ENCODE measurements at regions not wholly inside any gene's neighbourhood (a gene's known extent, or its start where the extent isn't known, plus 50 kb on each side); places are given as distances from the start of the nearest gene placed in this dataset.

DNA sequence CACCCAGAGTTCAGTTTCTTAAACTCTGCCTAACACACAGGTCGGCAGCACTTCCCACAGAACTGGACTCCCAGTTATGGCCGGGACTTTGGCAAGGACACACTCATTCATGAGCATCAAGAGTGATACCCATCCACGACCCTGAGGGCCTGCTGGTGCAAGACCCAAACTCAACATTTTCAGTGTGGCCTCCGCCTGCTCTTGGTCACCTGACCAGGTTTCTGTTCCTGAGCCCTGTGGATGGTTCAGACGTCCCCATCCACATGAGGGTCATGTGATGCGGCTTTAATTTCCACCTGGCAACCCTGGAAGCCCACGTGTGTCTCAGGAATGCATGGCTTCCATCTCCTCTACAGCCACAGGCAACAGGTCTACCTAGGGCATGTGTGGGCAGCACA is 245.3 kb downstream of the DLL1 start:
- H3K9ac ChIP-seq (ENCODE audit: low read length) = no peak overlapping the region
- no peaks in the 10 kb centered on the region for H3K9me3 ChIP-seq (ENCODE audit: low read length)
- no peaks in the 10 kb centered on the region for H3K27me3 ChIP-seq (ENCODE audit: control insufficient read depth in 1 of 2, insufficient read depth in 2 of 2, low read length in 2 of 2)
- H3K36me3 ChIP-seq (ENCODE audit: insufficient read depth, low read length) = no peaks in the 10 kb centered on the region
- no peak overlapping the region for H3K4me3 ChIP-seq (ENCODE audit: low read depth in 1 of 2, low read length in 2 of 2)
- H3K4me1 ChIP-seq (ENCODE audit: insufficient read depth, low read length) = peaks cover 17% of the 10 kb centered on the region
- H3K27ac ChIP-seq (ENCODE audit: low read depth, low read length) = no peak overlapping the region

DNA sequence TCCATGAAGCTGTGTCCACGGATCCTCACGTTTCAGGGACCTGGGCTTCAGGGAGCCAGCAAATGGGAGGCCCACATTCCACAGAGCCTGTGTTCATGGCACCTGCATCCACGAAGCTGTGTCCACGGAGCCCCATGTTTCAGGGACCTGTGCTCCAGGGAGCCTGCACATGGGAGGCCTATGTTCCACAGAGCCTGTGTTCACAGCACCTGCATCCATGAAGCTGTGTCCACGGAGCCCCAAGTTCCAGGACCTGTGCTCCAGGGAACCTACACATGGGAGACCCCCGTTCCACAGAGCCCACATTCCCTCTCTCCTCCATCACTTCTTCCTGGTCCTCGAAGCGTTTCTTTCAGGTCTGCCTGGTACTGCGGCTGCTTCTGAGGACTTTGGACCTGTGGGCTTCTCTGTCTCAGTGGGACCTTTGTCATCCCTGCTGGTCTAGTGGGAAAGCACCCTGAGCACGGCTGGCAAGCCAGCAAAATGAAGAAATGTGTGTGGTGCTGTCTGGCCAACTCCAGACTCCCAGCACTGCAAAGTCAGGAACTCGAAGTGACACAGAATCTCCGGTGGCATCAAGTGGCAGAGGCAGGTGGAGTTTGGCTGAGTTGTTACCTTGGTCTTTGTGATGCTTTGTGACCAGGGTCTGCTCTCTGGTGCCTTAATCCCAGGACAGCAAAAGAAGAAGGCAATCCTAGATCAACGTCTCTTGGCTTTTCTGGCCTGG is 245.9 kb downstream of the DLL1 start:
- Histone ChIP-seq H3K9ac (ENCODE audit: low read length) (no peak overlapping the region), H3K36me3 (ENCODE audit: insufficient read depth, low read length) (no peaks in the 10 kb centered on the region), H3K4me1 (ENCODE audit: insufficient read depth, low read length) (peaks cover 11% of the 10 kb centered on the region), H3K4me3 (ENCODE audit: low read depth in 1 of 2, low read length in 2 of 2) (no peak overlapping the region), H3K9me3 (ENCODE audit: low read length) (no peaks in the 10 kb centered on the region), H3K27me3 (ENCODE audit: control insufficient read depth in 1 of 2, insufficient read depth in 2 of 2, low read length in 2 of 2) (no peaks in the 10 kb centered on the region), H3K27ac (ENCODE audit: low read depth, low read length) (no peak overlapping the region)

DNA sequence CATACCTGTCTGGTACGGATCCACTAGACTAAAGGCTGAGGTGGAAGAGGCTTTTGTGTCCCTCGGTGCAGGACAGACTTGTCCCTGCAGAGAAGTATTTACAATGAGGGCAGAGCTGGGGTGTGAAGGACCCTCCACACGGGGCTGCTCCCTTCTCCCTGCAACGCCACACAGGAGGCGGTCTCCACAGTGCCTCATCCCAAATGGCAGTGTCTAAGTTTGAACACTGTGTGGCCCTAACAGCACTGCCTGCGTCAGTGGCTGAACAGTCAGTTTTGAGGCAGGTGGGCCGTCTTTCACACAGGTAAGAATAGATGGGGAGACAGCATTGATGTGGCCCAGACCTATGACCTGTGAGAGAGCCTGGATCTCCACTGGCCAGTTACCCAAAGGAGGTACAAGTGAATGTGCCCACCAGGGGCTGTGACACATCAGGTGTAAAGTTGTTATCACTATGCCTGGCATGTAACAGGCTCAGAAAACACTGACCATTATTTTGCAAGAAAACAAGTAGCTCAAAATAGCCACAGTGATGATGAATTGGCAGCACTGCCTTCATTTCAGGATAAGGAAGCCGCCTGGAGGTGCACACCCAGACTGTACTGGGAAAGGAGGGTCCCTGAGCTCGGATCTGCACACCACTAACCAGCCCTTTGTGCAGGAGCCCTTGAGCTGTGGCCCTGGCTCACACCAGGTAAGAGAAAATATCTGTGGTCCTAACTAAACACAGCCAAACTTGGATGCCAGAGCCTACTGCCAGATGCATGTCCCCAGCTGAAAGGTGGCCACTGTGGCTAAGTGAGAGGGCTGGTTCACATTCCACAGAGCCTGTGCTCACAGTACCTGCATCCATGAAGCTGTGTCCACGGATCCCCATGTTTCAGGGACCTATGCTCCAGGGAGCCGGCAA is 246.7 kb downstream of the DLL1 start:
- no peak overlapping the region for H3K9ac ChIP-seq (ENCODE audit: low read length)
- no peak overlapping the region for H3K27ac ChIP-seq (ENCODE audit: low read depth, low read length)
- H3K4me1 ChIP-seq (ENCODE audit: insufficient read depth, low read length) = peaks cover 5% of the 10 kb centered on the region
- H3K36me3 ChIP-seq (ENCODE audit: insufficient read depth, low read length) = no peaks in the 10 kb centered on the region
- H3K27me3 ChIP-seq (ENCODE audit: control insufficient read depth in 1 of 2, insufficient read depth in 2 of 2, low read length in 2 of 2) = no peaks in the 10 kb centered on the region
- no peak overlapping the region for H3K4me3 ChIP-seq (ENCODE audit: low read depth in 1 of 2, low read length in 2 of 2)
- no peaks in the 10 kb centered on the region for H3K9me3 ChIP-seq (ENCODE audit: low read length)

DNA sequence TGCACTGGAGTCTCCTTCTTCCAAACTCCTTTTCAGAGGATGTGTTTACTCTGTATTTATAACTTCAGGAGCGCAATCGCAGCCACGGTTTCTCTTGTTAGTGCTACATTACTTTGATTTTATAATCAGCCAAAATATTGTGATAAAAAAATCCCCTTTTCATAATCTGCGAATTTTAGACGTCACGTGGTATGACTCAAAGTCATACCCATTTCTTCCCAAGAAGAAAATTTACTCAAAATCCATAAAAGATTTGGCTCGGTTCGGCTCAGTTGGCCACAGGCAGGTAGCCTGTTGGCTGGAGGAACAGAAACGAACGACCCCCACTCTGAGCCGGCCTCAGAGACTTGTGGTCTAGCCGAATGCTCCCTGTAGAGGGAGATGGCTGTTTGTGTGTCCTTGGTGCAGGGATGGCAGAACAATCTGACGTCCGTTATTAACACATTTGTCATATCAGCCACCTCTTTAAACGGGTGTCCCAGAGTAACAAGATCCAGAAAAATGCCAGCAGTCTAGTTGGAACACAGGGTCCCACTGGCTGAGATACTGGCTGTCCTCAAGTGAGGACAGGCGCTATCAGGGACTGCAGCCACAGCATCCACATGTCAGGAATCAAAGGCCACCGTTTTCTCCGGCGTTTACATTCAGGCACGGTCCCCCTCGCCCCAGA is 247.6 kb downstream of the DLL1 start:
- Histone ChIP-seq H3K27me3 (ENCODE audit: control insufficient read depth in 1 of 2, insufficient read depth in 2 of 2, low read length in 2 of 2) (no peaks in the 10 kb centered on the region), H3K4me3 (ENCODE audit: low read depth in 1 of 2, low read length in 2 of 2) (no peak overlapping the region), H3K9me3 (ENCODE audit: low read length) (no peaks in the 10 kb centered on the region), H3K27ac (ENCODE audit: low read depth, low read length) (no peak overlapping the region), H3K4me1 (ENCODE audit: insufficient read depth, low read length) (no peaks in the 10 kb centered on the region), H3K9ac (ENCODE audit: low read length) (no peak overlapping the region), H3K36me3 (ENCODE audit: insufficient read depth, low read length) (no peaks in the 10 kb centered on the region)

GRCh38 chr6:170042596-170043118 is 248.2 kb downstream of the DLL1 start:
- Histone ChIP-seq H3K4me1 (ENCODE audit: insufficient read depth, low read length) (no peaks in the 10 kb centered on the region), H3K4me3 (ENCODE audit: low read depth in 1 of 2, low read length in 2 of 2) (no peak overlapping the region), H3K27me3 (ENCODE audit: control insufficient read depth in 1 of 2, insufficient read depth in 2 of 2, low read length in 2 of 2) (no peaks in the 10 kb centered on the region), H3K9ac (ENCODE audit: low read length) (no peak overlapping the region), H3K27ac (ENCODE audit: low read depth, low read length) (no peak overlapping the region), H3K36me3 (ENCODE audit: insufficient read depth, low read length) (no peaks in the 10 kb centered on the region), H3K9me3 (ENCODE audit: low read length) (no peaks in the 10 kb centered on the region)

DNA sequence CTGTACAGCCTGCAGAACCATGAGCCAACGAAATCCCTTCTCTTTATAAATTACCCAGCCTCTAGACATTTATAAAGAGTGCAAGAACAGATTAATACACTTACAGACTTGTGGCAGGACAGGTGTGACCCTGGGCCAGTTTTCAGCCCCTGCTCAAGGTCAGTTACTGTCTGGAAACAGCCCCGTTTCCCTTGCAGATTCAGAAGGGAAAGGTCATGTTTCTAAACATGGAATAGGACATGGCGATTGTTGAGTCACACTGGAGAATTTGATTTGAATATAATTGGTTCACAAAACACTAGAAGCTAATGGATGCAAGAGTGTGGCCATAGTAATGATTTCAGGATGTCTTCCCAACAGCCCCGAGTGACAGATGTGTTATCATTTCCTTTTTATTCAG is 248.8 kb downstream of the DLL1 start:
- no peak overlapping the region for H3K9ac ChIP-seq (ENCODE audit: low read length)
- H3K27me3 ChIP-seq (ENCODE audit: control insufficient read depth in 1 of 2, insufficient read depth in 2 of 2, low read length in 2 of 2) = no peaks in the 10 kb centered on the region
- H3K36me3 ChIP-seq (ENCODE audit: insufficient read depth, low read length) = no peaks in the 10 kb centered on the region
- no peak overlapping the region for H3K27ac ChIP-seq (ENCODE audit: low read depth, low read length)
- no peak overlapping the region for H3K4me3 ChIP-seq (ENCODE audit: low read depth in 1 of 2, low read length in 2 of 2)
- no peaks in the 10 kb centered on the region for H3K4me1 ChIP-seq (ENCODE audit: insufficient read depth, low read length)
- H3K9me3 ChIP-seq (ENCODE audit: low read length) = no peaks in the 10 kb centered on the region

- Histone ChIP-seq H3K9me3 (ENCODE audit: low read length) (no peaks in the 10 kb centered on the region), H3K27ac (ENCODE audit: low read depth, low read length) (no peak overlapping the region), H3K36me3 (ENCODE audit: insufficient read depth, low read length) (no peaks in the 10 kb centered on the region), H3K4me3 (ENCODE audit: low read depth in 1 of 2, low read length in 2 of 2) (no peak overlapping the region), H3K9ac (ENCODE audit: low read length) (no peak overlapping the region), H3K4me1 (ENCODE audit: insufficient read depth, low read length) (no peaks in the 10 kb centered on the region), H3K27me3 (ENCODE audit: control insufficient read depth in 1 of 2, insufficient read depth in 2 of 2, low read length in 2 of 2) (no peaks in the 10 kb centered on the region)
Observed at GRCh38 chr6:170041526-170041925, 249.4 kb downstream of the DLL1 start.

GRCh38 chr6:170040906-170041305 is 250.0 kb downstream of the DLL1 start:
- no peaks in the 10 kb centered on the region for H3K36me3 ChIP-seq (ENCODE audit: insufficient read depth, low read length)
- H3K4me3 ChIP-seq (ENCODE audit: low read depth in 1 of 2, low read length in 2 of 2) = no peak overlapping the region
- H3K9me3 ChIP-seq (ENCODE audit: low read length) = no peaks in the 10 kb centered on the region
- no peaks in the 10 kb centered on the region for H3K27me3 ChIP-seq (ENCODE audit: control insufficient read depth in 1 of 2, insufficient read depth in 2 of 2, low read length in 2 of 2)
- no peaks in the 10 kb centered on the region for H3K4me1 ChIP-seq (ENCODE audit: insufficient read depth, low read length)
- H3K27ac ChIP-seq (ENCODE audit: low read depth, low read length) = no peak overlapping the region
- H3K9ac ChIP-seq (ENCODE audit: low read length) = no peak overlapping the region

DNA sequence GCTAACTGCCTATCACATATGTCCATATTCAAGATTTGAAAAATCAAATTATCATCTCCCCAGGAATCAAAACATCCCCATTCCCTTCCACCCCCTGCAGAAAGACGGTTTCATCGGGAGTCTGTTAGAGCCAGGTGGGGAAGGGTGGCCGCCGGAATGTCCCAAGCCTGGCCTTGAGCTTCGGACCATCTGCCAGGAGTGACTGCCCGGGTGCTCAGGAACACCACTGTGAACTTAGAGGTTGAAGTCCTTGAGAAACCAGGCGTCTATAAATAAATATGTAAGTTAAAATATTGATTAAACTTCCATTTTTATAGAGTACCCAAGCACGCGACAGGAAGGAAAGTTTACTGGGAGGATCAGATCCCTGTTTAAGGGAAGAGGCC is 250.8 kb downstream of the DLL1 start:
- Histone ChIP-seq H3K9me3 (ENCODE audit: low read length) (no peaks in the 10 kb centered on the region), H3K4me3 (ENCODE audit: low read depth in 1 of 2, low read length in 2 of 2) (no peak overlapping the region)

DNA sequence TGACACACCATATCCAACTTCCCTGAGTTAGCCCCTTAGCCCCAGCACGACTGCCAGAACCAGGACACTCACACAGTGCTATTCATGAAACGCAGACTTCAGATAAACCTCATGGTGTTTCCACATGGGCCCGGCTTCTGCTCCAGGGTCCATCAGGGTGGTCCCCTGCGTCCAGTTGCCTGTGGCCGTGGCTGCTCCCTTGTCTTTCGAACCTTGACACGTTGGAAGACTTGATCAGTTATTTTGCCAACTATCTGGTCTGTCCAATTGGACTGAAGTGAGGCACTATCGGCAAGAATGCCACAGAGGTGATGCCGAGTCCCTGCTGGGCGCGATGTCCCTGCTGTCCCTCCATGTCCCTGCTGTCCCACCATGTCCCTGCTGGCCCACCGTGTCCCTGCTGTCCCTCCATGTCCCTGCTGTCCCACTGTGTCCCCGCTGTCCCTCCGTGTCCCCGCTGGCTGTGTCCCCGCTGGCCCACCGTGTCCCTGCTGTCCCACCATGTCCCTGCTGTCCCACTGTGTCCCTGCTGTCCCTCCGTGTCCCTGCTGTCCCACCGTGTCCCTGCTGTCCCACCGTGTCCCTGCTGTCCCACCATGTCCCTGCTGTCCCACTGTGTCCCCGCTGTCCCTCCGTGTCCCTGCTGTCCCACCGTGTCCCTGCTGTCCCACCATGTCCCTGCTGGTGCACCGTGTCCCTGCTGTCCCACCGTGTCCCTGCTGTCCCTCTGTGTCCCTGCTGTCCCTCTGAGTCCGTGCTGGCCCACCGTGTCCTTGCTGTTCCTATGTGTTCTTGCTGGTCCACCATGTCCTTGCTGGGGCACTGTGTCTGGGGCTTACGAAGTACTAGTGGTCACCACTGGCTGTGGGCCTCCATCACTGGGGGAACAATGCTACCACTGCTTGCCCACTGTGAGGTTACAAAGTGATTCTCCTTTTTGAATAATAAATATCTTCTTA is 251.4 kb downstream of the DLL1 start:
- H3K4me3 ChIP-seq (ENCODE audit: low read depth in 1 of 2, low read length in 2 of 2) = no peak overlapping the region
- no peaks in the 10 kb centered on the region for H3K9me3 ChIP-seq (ENCODE audit: low read length)
- no peaks in the 10 kb centered on the region for H3K27me3 ChIP-seq (ENCODE audit: control insufficient read depth in 1 of 2, insufficient read depth in 2 of 2, low read length in 2 of 2)
- H3K27ac ChIP-seq (ENCODE audit: low read depth, low read length) = no peak overlapping the region
- H3K4me1 ChIP-seq (ENCODE audit: insufficient read depth, low read length) = no peaks in the 10 kb centered on the region
- H3K36me3 ChIP-seq (ENCODE audit: insufficient read depth, low read length) = no peaks in the 10 kb centered on the region
- no peak overlapping the region for H3K9ac ChIP-seq (ENCODE audit: low read length)

More for the DNA sequence above, 250.8 kb downstream of the DLL1 start:
- Histone ChIP-seq H3K27me3 (ENCODE audit: control insufficient read depth in 1 of 2, insufficient read depth in 2 of 2, low read length in 2 of 2) (no peaks in the 10 kb centered on the region), H3K4me1 (ENCODE audit: insufficient read depth, low read length) (no peaks in the 10 kb centered on the region), H3K9ac (ENCODE audit: low read length) (no peak overlapping the region), H3K36me3 (ENCODE audit: insufficient read depth, low read length) (no peaks in the 10 kb centered on the region), H3K27ac (ENCODE audit: low read depth, low read length) (no peak overlapping the region)

All from muscle layer of colon (tissue), 2 donors.